GM23338 (cell line): ENCODE measurements at regions not wholly inside any gene's neighbourhood (a gene's known extent, or its start where the extent isn't known, plus 50 kb on each side); places are given as distances from the start of the nearest gene placed in this dataset.
"Not testable (repeated sequence)": the region's sequence is repeated elsewhere in the genome, so short reads cannot be mapped to it uniquely, and the experiment has no call there.

Source experiments
- ATAC-seq: fragments of 200-7000 bp; cut with Tn5 transposase; 3 replicates; pipeline ENCODE4 v1.9.1; 2020
- DNase-seq: peaks from one replicate; pipeline ENCODE4 v3.0.0-alpha.2; 2015; ENCODE audit warnings: low spot score
- H2AFZ ChIP-seq: fragments of 200-600 bp; sonication (generic); 2 replicates; pipeline ENCODE4 v1.8.0; 2016; ENCODE audit warnings: antibody characterized with exemption, mild to moderate bottlenecking, moderate library complexity
- H3F3A ChIP-seq: fragments of 200-600 bp; sonication (generic); replicated peaks from 2 replicates; pipeline ENCODE4 v1.8.0; 2017; ENCODE audit warnings: antibody characterized with exemption, mixed run types, low read depth
- H3K27ac ChIP-seq: fragments of 200-600 bp; sonication (generic); 2 replicates; pipeline ENCODE4 v1.6.1; 2016; ENCODE audit warnings: low read depth
- H3K27me3 ChIP-seq: fragments of 200-600 bp; sonication (generic); 2 replicates; pipeline ENCODE4 v1.8.0; 2016; ENCODE audit warnings: mild to moderate bottlenecking, mixed run types, moderate library complexity; ENCODE audit not compliant: insufficient read depth
- H3K36me3 ChIP-seq: fragments of 200-600 bp; sonication (generic); 2 replicates; pipeline ENCODE4 v1.8.0; 2016; ENCODE audit warnings: mild to moderate bottlenecking; ENCODE audit not compliant: insufficient read depth
- H3K4me1 ChIP-seq: fragments of 200-600 bp; sonication (generic); 2 replicates; pipeline ENCODE4 v1.8.0; 2016; ENCODE audit warnings: mild to moderate bottlenecking, moderate library complexity; ENCODE audit not compliant: insufficient read depth
- H3K4me2 ChIP-seq: fragments of 200-600 bp; sonication (generic); 2 replicates; pipeline ENCODE4 v1.7.1; 2017; ENCODE audit warnings: mixed run types
- H3K4me3 ChIP-seq: fragments of 200-600 bp; sonication (generic); 2 replicates; pipeline ENCODE4 v1.6.1; 2016; ENCODE audit warnings: mixed run types
- H3K79me2 ChIP-seq: fragments of 200-600 bp; sonication (generic); replicated peaks from 2 replicates; pipeline ENCODE4 v1.8.0; 2017; ENCODE audit warnings: mild to moderate bottlenecking; ENCODE audit not compliant: insufficient read depth
- H3K9me2 ChIP-seq: fragments of 200-600 bp; sonication (generic); 2 replicates; pipeline ENCODE4 v1.8.0; 2017; ENCODE audit not compliant: insufficient read depth
- H4K20me1 ChIP-seq: fragments of 200-600 bp; sonication (generic); replicated peaks from 2 replicates; pipeline ENCODE4 v1.8.0; 2017; ENCODE audit warnings: mild to moderate bottlenecking; ENCODE audit not compliant: insufficient read depth
- H3K27ac Mint-ChIP-seq: 2 replicates; pipeline ENCODE4 v1.8.0; 2020; ENCODE audit warnings: inconsistent platforms, mild to moderate bottlenecking, moderate library complexity, mixed read lengths
- H3K27me3 Mint-ChIP-seq: 3 replicates; pipeline ENCODE4 v1.8.0; 2022; ENCODE audit warnings: low read depth, mild to moderate bottlenecking, moderate library complexity, mixed read lengths, inconsistent platforms; ENCODE audit not compliant: insufficient read depth, poor library complexity
- H3K36me3 Mint-ChIP-seq: 3 replicates; pipeline ENCODE4 v1.8.0; 2021; ENCODE audit warnings: low read depth, mild to moderate bottlenecking, inconsistent platforms, moderate library complexity, mixed read lengths
- H3K4me1 Mint-ChIP-seq: 3 replicates; pipeline ENCODE4 v1.8.0; 2020; ENCODE audit warnings: mild to moderate bottlenecking, inconsistent platforms, mixed read lengths
- H3K4me3 Mint-ChIP-seq: 3 replicates; pipeline ENCODE4 v1.8.0; 2021; ENCODE audit warnings: moderate library complexity, mild to moderate bottlenecking, inconsistent platforms, mixed read lengths
- H3K9me3 Mint-ChIP-seq: 3 replicates; pipeline ENCODE4 v1.8.0; 2020; ENCODE audit warnings: moderate library complexity, mild to moderate bottlenecking, inconsistent platforms, mixed read lengths
- ZNF462 ChIP-seq: fragments of 250-450 bp; sonication (Bioruptor Pico); IDR thresholded peaks from 2 replicates; pipeline ENCODE4 v1.5.0; 2020; ENCODE audit warnings: mild to moderate bottlenecking, moderate library complexity

GRCh38 chr18:65175681-65176080 lies 575.1 kb upstream of the CDH7 start:
- Mint-ChIP-seq H3K36me3 (peaks cover 7% of the 10 kb centered on the region; the same call in 2 of the 3 replicates), H3K9me3 (peaks cover 22% of the 10 kb centered on the region), H3K27me3 (no peaks in the 10 kb centered on the region), H3K4me3 (no peak overlapping the region), H3K4me1 (no peaks in the 10 kb centered on the region), H3K27ac (no peak overlapping the region)
- Histone ChIP-seq H3K27me3 (no peaks in the 10 kb centered on the region), H2AFZ (no peak overlapping the region), H3K9me2 (peaks cover 10% of the 10 kb centered on the region; the same call in 1 of the 2 replicates), H4K20me1 (no peaks in the 10 kb centered on the region), H3K36me3 (no peaks in the 10 kb centered on the region), H3K4me3 (no peak overlapping the region), H3F3A (no peaks in the 10 kb centered on the region), H3K4me2 (no peak overlapping the region), H3K79me2 (no peaks in the 10 kb centered on the region), H3K4me1 (no peaks in the 10 kb centered on the region), H3K27ac (no peak overlapping the region)
- no peak for TF ChIP-seq ZNF462
- ATAC-seq (no peak), DNase-seq (no peak)

DNA sequence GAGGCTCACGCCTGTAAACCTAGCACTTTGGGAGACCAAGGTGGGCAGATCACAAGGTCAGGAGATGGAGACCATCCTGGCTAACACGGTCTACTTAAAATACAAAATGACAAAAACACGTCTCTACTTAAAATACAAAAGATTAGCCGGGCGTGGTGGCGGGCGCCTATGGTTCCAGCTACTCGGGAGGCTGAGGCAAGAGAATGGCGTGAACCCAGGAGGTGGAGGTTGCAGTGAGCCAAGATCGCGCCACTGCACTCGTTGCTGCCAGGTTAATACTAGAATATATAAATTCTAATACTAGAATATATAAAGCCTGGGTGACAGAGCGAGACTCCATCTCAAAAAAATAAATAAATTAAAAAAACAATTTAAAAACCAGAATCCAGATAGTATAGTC lies 588.7 kb upstream of the CDH7 start:
- not testable (repeated sequence) for ATAC-seq, H3F3A ChIP-seq, H3K4me1 Mint-ChIP-seq, H3K4me2 ChIP-seq, H3K27ac ChIP-seq, H3K79me2 ChIP-seq, H3K27me3 ChIP-seq, H3K9me2 ChIP-seq, H3K4me3 ChIP-seq, H3K27ac Mint-ChIP-seq, DNase-seq, H4K20me1 ChIP-seq, H3K4me3 Mint-ChIP-seq, H3K4me1 ChIP-seq, H2AFZ ChIP-seq, H3K36me3 ChIP-seq, H3K27me3 Mint-ChIP-seq
- Mint-ChIP-seq H3K9me3 (peaks cover 29% of the 10 kb centered on the region), H3K36me3 (peaks cover 16% of the 10 kb centered on the region; the same call in 2 of the 3 replicates)
